OCI-LY1 (cell line): ENCODE measurements at regions not wholly inside any gene's neighbourhood (a gene's known extent, or its start where the extent isn't known, plus 50 kb on each side); places are given as distances from the start of the nearest gene placed in this dataset.

ENCODE experiments used
- EZH2 ChIP-seq: fragments of 200-600 bp; sonication (generic), shearing (Covaris generic); IDR thresholded peaks from 2 replicates; pipeline ENCODE4 v1.8.0; 2017; ENCODE audit warnings: borderline replicate concordance, mixed run types, mild to moderate bottlenecking, antibody characterized with exemption, low read length, moderate library complexity, mixed read lengths
- TF ChIP-seq, protein P1 (sequence below): fragments of 200-600 bp; sonication (generic), shearing (Covaris generic); IDR thresholded peaks from 2 replicates; pipeline ENCODE4 v1.5.1; 2017; ENCODE audit warnings: mild to moderate bottlenecking, antibody characterized with exemption, low read length, moderate library complexity, mixed read lengths

DNA sequence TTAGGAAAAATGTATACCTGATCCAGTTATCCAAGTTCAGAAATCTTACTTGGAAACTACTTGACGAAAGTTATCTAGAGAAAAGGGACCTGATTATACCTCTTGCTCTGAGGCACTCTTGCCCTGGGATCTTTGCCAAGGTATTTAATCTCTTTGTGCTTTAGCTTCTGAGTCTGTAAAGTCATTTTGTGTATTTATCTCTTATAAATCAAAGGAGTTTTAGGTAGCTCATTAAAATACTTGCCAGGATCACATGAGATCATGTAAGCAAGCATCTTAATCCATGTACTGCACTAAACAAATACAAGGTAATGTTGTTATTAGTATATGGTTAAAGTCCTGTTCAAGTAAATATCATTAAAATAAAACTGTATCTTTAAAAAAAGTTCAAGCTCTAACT, 147.5 kb downstream of the IPO8 start:
- TF ChIP-seq, protein P1, sequence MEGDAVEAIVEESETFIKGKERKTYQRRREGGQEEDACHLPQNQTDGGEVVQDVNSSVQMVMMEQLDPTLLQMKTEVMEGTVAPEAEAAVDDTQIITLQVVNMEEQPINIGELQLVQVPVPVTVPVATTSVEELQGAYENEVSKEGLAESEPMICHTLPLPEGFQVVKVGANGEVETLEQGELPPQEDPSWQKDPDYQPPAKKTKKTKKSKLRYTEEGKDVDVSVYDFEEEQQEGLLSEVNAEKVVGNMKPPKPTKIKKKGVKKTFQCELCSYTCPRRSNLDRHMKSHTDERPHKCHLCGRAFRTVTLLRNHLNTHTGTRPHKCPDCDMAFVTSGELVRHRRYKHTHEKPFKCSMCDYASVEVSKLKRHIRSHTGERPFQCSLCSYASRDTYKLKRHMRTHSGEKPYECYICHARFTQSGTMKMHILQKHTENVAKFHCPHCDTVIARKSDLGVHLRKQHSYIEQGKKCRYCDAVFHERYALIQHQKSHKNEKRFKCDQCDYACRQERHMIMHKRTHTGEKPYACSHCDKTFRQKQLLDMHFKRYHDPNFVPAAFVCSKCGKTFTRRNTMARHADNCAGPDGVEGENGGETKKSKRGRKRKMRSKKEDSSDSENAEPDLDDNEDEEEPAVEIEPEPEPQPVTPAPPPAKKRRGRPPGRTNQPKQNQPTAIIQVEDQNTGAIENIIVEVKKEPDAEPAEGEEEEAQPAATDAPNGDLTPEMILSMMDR, result no peak
- no peak for TF ChIP-seq EZH2
